ENCODE measurements at regions not wholly inside any gene's neighbourhood (a gene's known extent, or its start where the extent isn't known, plus 50 kb on each side); places are given as distances from the start of the nearest gene placed in this dataset.

GRCh38 chr13:32882691-32883090 lies 133.5 kb upstream of the KL start:
- TF ChIP-seq CTCF (conservative IDR thresholded peaks at IDR 0.05), result no peak
- Histone ChIP-seq H3K4me2 (ENCODE audit: insufficient read depth, insufficient read length, low read length) (no peak overlapping the region), H3K18ac (ENCODE audit: insufficient read length, low read depth, low read length) (no peak overlapping the region), H4K91ac (ENCODE audit: insufficient read length, low read depth, low read length) (no peak overlapping the region), H2AK5ac (ENCODE audit: insufficient read length, low read length) (no peak overlapping the region), H3K14ac (ENCODE audit: insufficient read depth, low read length) (no peak overlapping the region), H4K5ac (ENCODE audit: insufficient read length, low read depth, low read length) (no peak overlapping the region), H2BK5ac (ENCODE audit: insufficient read length, low read length) (no peak overlapping the region), H4K8ac (replicated peaks; ENCODE audit: insufficient read length, low read depth, low read length) (no peak overlapping the region), H3T11ph (ENCODE audit: low read length) (no peak overlapping the region), H3K23ac (ENCODE audit: insufficient read length, low read depth, low read length) (no peak overlapping the region), H3K27me3 (ENCODE audit: insufficient read depth, low read length) (no peaks in the 10 kb centered on the region), H3K56ac (ENCODE audit: insufficient read length, low read depth, low read length) (no peak overlapping the region), H3K9ac (ENCODE audit: extremely low read depth, insufficient read length, low read length) (no peak overlapping the region), H3K4ac (ENCODE audit: low read depth, low read length) (no peak overlapping the region), H3K27ac (ENCODE audit: insufficient read length, low read depth, low read length) (no peak overlapping the region), H3K4me1 (ENCODE audit: insufficient read depth, low read length) (no peaks in the 10 kb centered on the region), H3K9me3 (ENCODE audit: control insufficient read depth, low read depth, low read length) (no peaks in the 10 kb centered on the region), H4K20me1 (ENCODE audit: control insufficient read depth, insufficient read depth, insufficient read length) (no peaks in the 10 kb centered on the region), H2BK20ac (ENCODE audit: low read depth, low read length, poor library complexity, severe bottlenecking) (no peak overlapping the region), H2AFZ (ENCODE audit: low read length) (no peak overlapping the region), H2BK120ac (ENCODE audit: low read depth, low read length, poor library complexity, severe bottlenecking) (no peak overlapping the region), H3K79me2 (ENCODE audit: insufficient read depth, low read length) (no peaks in the 10 kb centered on the region), H3K79me1 (ENCODE audit: insufficient read depth, low read depth, low read length, poor library complexity, severe bottlenecking) (no peaks in the 10 kb centered on the region), H2BK12ac (ENCODE audit: insufficient read length, low read depth, low read length) (no peak overlapping the region), H3K23me2 (ENCODE audit: insufficient read length, low read depth, low read length, poor library complexity, severe bottlenecking) (no peaks in the 10 kb centered on the region), H2BK15ac (ENCODE audit: low read depth, low read length) (no peak overlapping the region)
- H3K9me3 Mint-ChIP-seq, result peaks cover 7 to 8% of the 10 kb centered on the region in 2 experiments; a peak in 4 of 5 replicates
- H3K4me1 Mint-ChIP-seq, result peaks cover 5 to 7% of the 10 kb centered on the region in 2 experiments; a peak in 3 of 4 replicates
- H3K4me3 Mint-ChIP-seq, result no peak overlapping the region
- no peak for DNase-seq
- peaks cover 2 to 5% (median 4%) of the 10 kb centered on the region in 3 experiments; a peak in 5 of 7 replicates for H3K36me3 Mint-ChIP-seq (ENCODE audit: insufficient read depth in 1 of 3, low read depth in 3 of 3)
- peaks cover 1% of the 10 kb centered on the region; the same call in 1 of the 2 replicates for H3K27me3 Mint-ChIP-seq (ENCODE audit: low read depth)
- H3K27ac Mint-ChIP-seq, result no peak overlapping the region; a peak in 1 of 7 replicates

Measured in H9 (cell line).